ENCODE measurements at regions not wholly inside any gene's neighbourhood (a gene's known extent, or its start where the extent isn't known, plus 50 kb on each side); places are given as distances from the start of the nearest gene placed in this dataset.

- no peaks in the 10 kb centered on the region for H3K9me3 ChIP-seq
- peaks cover 0 to 14% (median 2%) of the 10 kb centered on the region in 4 donors for H3K4me1 ChIP-seq
- no peaks in the 10 kb centered on the region for H3K36me3 ChIP-seq
Measured at GRCh38 chr7:69399401-69399800, 198.9 kb upstream of the AUTS2 start.

GRCh38 chr7:69402696-69403095, 195.6 kb upstream of the AUTS2 start:
- TF ChIP-seq POLR2AphosphoS5 (IDR thresholded peaks at IDR 0.05) = no peak
- no peak for TF ChIP-seq EP300 (IDR thresholded peaks at IDR 0.05)
- no peak for TF ChIP-seq POLR2A (IDR thresholded peaks at IDR 0.05)
- H3K4me1 ChIP-seq = no peaks in the 10 kb centered on the region
- intact Hi-C loops (cut with DNase I) = no loop called here
- no peaks in the 10 kb centered on the region for H3K27me3 ChIP-seq
- no peak overlapping the region for H3K27ac ChIP-seq
- WGBS, 2 donors = 73 to 86% methylated on average over 2 of the region's 2 CpGs
- H3K9me3 ChIP-seq = no peaks in the 10 kb centered on the region
- H3K4me3 ChIP-seq = no peak overlapping the region
- no peak for DNase-seq
- H3K36me3 ChIP-seq = no peaks in the 10 kb centered on the region

More at GRCh38 chr7:69399401-69399800, 198.9 kb upstream of the AUTS2 start:
- H3K4me3 ChIP-seq = no peak overlapping the region
- H3K27ac ChIP-seq = no peak overlapping the region
- no peaks in the 10 kb centered on the region for H3K27me3 ChIP-seq
- no peak for DNase-seq
- TF ChIP-seq EP300 (IDR thresholded peaks at IDR 0.05) = no peak
- TF ChIP-seq POLR2A (IDR thresholded peaks at IDR 0.05) = no peak
- no peak for TF ChIP-seq POLR2AphosphoS5 (IDR thresholded peaks at IDR 0.05)
- TF ChIP-seq CTCF (IDR thresholded peaks at IDR 0.05) = no peak
- intact Hi-C loops (cut with DNase I) = no loop called here

- 63 to 67% methylated on average over 2 of the region's 2 CpGs for WGBS, 2 donors
- no peak for TF ChIP-seq EP300 (IDR thresholded peaks at IDR 0.05)
- no peak for TF ChIP-seq POLR2A (IDR thresholded peaks at IDR 0.05)
- no peak for TF ChIP-seq POLR2AphosphoS5 (IDR thresholded peaks at IDR 0.05)
- no peak for TF ChIP-seq CTCF (IDR thresholded peaks at IDR 0.05)
- Histone ChIP-seq H3K27ac (no peak overlapping the region), H3K36me3 (no peaks in the 10 kb centered on the region), H3K27me3 (no peaks in the 10 kb centered on the region), H3K4me3 (no peak overlapping the region), H3K4me1 (no peaks in the 10 kb centered on the region), H3K9me3 (no peaks in the 10 kb centered on the region)
- intact Hi-C loops (cut with DNase I) = no loop called here
- no peak for DNase-seq
Measured at GRCh38 chr7:69403169-69403568, 195.1 kb upstream of the AUTS2 start.

GRCh38 chr7:69411018-69411417, 187.3 kb upstream of the AUTS2 start:
- H3K4me1 ChIP-seq = no peaks in the 10 kb centered on the region
- intact Hi-C loops (cut with DNase I) = no loop called here
- H3K36me3 ChIP-seq = no peaks in the 10 kb centered on the region
- H3K4me3 ChIP-seq = no peak overlapping the region
- no peak overlapping the region for H3K27ac ChIP-seq
- WGBS, 2 donors = 67 to 69% methylated on average over 7 of the region's 7 CpGs
- TF ChIP-seq CTCF (IDR thresholded peaks at IDR 0.05) (no peak), POLR2AphosphoS5 (IDR thresholded peaks at IDR 0.05) (no peak), EP300 (IDR thresholded peaks at IDR 0.05) (no peak), POLR2A (IDR thresholded peaks at IDR 0.05) (no peak)
- DNase-seq = no peak
- no peaks in the 10 kb centered on the region for H3K27me3 ChIP-seq
- H3K9me3 ChIP-seq = peaks cover 0 to 4% (median 0%) of the 10 kb centered on the region in 4 donors

GRCh38 chr7:69411466-69411865, 186.8 kb upstream of the AUTS2 start:
- 56 to 68% methylated on average over 8 of the region's 8 CpGs for WGBS, 2 donors
- H3K36me3 ChIP-seq = no peaks in the 10 kb centered on the region
- H3K4me1 ChIP-seq = no peaks in the 10 kb centered on the region
- peaks cover 0 to 4% (median 0%) of the 10 kb centered on the region in 4 donors for H3K9me3 ChIP-seq
- H3K27me3 ChIP-seq = no peaks in the 10 kb centered on the region
- H3K4me3 ChIP-seq = no peak overlapping the region
- intact Hi-C loops (cut with DNase I) = no loop called here
- no peak overlapping the region for H3K27ac ChIP-seq
- no peak for TF ChIP-seq POLR2A (IDR thresholded peaks at IDR 0.05)
- no peak for TF ChIP-seq EP300 (IDR thresholded peaks at IDR 0.05)
- TF ChIP-seq POLR2AphosphoS5 (IDR thresholded peaks at IDR 0.05) = no peak
- no peak for TF ChIP-seq CTCF (IDR thresholded peaks at IDR 0.05)
- DNase-seq = no peak
